DND-41 (cell line): ENCODE measurements at regions not wholly inside any gene's neighbourhood (a gene's known extent, or its start where the extent isn't known, plus 50 kb on each side); places are given as distances from the start of the nearest gene placed in this dataset.

Experiments used
- EZH2 ChIP-seq: IDR thresholded peaks from 3 replicates; pipeline ENCODE4 v1.6.1; 2012; ENCODE audit warnings: borderline replicate concordance, low read depth, mild to moderate bottlenecking, moderate library complexity, low read length, inconsistent platforms; ENCODE audit not compliant: severe bottlenecking
- TF ChIP-seq, protein P1 (sequence below): IDR thresholded peaks from 2 replicates; pipeline ENCODE4 v1.5.1; 2012; ENCODE audit warnings: borderline replicate concordance, low read length, moderate library complexity, mild to moderate bottlenecking; ENCODE audit not compliant: poor library complexity, severe bottlenecking; ENCODE audit errors: extremely low read depth

- TF ChIP-seq EZH2 = no peak
- TF ChIP-seq, protein P1, sequence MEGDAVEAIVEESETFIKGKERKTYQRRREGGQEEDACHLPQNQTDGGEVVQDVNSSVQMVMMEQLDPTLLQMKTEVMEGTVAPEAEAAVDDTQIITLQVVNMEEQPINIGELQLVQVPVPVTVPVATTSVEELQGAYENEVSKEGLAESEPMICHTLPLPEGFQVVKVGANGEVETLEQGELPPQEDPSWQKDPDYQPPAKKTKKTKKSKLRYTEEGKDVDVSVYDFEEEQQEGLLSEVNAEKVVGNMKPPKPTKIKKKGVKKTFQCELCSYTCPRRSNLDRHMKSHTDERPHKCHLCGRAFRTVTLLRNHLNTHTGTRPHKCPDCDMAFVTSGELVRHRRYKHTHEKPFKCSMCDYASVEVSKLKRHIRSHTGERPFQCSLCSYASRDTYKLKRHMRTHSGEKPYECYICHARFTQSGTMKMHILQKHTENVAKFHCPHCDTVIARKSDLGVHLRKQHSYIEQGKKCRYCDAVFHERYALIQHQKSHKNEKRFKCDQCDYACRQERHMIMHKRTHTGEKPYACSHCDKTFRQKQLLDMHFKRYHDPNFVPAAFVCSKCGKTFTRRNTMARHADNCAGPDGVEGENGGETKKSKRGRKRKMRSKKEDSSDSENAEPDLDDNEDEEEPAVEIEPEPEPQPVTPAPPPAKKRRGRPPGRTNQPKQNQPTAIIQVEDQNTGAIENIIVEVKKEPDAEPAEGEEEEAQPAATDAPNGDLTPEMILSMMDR = no peak
Measured at GRCh38 chr4:128517096-128517738, 229.6 kb upstream of the PGRMC2 start.
